D721Med (cell line): ENCODE measurements at regions not wholly inside any gene's neighbourhood (a gene's known extent, or its start where the extent isn't known, plus 50 kb on each side); places are given as distances from the start of the nearest gene placed in this dataset.

Source experiments
- DNase-seq: peaks from one replicate; pipeline ENCODE4 v3.0.0; 2011; ENCODE audit warnings: low spot score; ENCODE audit not compliant: insufficient read length
- FAIRE-seq: peaks from 2 replicates; lab custom pipeline; 2011; peaks lifted over from hg19 to GRCh38; lab: Jason Lieb, UNC
- TF ChIP-seq, protein P1 (sequence below): IDR thresholded peaks from 2 replicates; pipeline ENCODE4 v1.5.1; 2012; ENCODE audit warnings: mild to moderate bottlenecking, control low read depth; ENCODE audit not compliant: insufficient read depth; ENCODE audit errors: missing control alignments

DNA sequence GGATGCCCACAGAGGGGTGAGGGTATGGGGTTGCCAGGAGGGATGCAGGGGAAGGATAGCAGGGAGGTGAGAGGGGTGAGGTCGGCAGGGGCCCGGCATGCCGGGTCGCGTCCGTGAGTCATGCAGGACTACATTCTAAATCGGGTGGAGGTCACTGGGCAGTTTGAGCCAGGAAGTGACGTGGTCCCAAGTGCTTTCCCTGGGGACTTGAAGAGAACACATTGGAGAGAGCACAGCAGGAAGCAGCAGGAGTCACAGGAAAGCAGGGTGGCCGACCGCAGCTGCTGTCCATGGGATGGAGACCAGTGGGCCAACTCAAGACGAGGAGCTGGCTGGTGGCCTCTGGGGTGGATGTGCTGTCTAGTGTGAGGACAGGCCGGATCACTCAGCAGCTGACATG, 92.0 kb upstream of the WASF3 start:
- no peak for FAIRE-seq
- TF ChIP-seq, protein P1, sequence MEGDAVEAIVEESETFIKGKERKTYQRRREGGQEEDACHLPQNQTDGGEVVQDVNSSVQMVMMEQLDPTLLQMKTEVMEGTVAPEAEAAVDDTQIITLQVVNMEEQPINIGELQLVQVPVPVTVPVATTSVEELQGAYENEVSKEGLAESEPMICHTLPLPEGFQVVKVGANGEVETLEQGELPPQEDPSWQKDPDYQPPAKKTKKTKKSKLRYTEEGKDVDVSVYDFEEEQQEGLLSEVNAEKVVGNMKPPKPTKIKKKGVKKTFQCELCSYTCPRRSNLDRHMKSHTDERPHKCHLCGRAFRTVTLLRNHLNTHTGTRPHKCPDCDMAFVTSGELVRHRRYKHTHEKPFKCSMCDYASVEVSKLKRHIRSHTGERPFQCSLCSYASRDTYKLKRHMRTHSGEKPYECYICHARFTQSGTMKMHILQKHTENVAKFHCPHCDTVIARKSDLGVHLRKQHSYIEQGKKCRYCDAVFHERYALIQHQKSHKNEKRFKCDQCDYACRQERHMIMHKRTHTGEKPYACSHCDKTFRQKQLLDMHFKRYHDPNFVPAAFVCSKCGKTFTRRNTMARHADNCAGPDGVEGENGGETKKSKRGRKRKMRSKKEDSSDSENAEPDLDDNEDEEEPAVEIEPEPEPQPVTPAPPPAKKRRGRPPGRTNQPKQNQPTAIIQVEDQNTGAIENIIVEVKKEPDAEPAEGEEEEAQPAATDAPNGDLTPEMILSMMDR: no peak
- no peak for DNase-seq

DNA sequence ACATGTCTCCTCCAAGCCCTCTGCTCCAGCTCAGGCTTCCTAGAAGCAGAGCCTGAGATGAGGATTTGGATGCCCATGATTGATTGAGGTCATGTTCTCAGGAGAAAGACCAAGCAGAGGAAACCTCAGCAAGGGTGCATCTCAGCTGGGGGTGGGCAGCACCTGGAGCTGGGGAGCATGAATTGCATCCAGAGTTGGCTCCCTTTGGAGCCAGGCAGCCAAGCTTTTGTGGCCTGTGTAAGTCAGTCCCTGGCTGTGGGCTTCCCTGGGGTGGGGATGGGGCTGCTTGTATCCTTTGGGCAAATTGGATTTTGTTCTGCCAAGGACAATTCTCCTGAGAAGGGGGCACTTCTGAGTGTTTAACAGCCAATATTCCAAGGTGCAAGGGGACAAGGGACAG, 91.5 kb upstream of the WASF3 start:
- DNase-seq (no peak), FAIRE-seq (no peak)
- TF ChIP-seq, protein P1: no peak

DNA sequence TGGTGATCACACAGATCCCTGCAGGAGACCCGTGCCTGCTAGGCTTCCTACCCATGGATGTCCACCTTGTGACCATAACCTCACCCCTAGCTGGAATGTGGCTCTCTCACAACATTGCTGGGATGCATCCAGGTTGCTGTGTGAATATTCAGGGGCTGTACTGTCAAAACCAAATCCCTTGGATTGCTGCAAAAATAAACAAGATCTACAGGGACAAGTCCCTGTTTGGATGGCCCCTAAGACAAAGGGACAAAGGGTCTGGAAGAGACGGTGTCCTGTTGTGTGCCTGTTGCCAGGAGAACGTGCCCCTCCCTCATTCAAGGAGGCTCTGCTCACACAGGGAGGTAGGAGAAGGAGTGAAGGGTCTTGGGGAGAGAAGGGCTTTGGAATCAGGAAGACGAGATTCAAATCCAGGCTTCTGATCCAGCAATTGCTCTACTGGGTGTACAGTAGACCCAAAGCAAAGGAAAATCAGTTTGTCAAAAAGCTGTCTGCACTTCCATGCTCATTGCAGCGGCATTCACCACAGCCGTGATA, 89.2 kb upstream of the WASF3 start:
- no peak for DNase-seq
- TF ChIP-seq, protein P1: no peak
- no peak for FAIRE-seq

- FAIRE-seq: no peak
Observed at GRCh38 chr13:26469602-26470001, 87.9 kb upstream of the WASF3 start.

DNA sequence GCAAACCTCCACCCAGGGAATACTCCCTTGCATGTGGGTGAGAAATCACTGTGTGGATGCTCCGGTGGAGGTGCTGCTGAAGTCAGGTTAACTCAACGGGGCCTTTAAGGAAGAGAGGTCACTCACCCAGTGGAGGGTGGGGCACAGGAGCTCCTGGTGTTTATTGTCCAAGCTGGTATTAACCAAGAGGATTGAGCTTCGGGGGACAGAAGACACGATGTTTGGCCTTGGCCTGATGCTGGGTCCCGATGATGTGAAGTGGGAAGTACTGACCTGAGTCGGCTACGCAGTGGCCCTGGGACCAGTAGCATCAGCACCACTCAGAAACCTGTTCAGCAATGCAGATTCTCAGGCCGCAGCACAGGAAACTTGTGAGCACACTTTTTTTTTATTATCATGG, 85.7 kb upstream of the WASF3 start:
- TF ChIP-seq, protein P1: no peak
- DNase-seq (no peak), FAIRE-seq (no peak)

More at GRCh38 chr13:26469602-26470001, 87.9 kb upstream of the WASF3 start:
- TF ChIP-seq, protein P1: no peak
- no peak for DNase-seq

DNA sequence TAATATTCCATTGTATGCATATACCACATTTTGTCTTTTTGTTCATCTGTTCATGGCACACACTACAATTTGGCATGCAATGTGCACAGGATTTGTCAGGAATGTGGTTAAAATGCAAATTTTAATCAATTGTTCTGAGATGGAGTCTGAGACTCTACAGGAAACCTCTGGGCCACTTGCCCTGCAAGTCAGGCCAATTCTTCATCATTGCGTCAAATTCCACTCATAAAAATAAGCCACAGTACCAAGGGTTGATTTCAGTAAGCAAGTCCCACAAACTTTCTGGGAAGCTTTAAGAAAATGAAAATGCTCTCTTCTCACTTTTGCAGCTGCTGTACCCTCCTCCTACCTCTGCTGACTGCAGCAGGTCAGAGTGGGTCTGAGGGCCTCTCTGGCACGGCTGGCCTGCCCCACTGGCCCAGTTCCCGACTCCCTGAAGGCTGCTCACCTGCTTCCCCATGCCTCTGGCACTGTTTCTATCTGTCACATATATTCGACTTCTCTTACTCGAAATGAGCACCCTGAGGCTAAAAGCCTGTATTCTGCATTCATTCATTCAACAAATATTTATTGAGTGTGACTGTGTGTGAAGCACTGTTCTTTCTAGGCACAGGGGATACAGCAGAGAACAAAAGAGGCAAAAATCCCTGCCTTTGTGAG, 83.8 kb upstream of the WASF3 start:
- no peak for FAIRE-seq
- TF ChIP-seq, protein P1: no peak
- DNase-seq: no peak

DNA sequence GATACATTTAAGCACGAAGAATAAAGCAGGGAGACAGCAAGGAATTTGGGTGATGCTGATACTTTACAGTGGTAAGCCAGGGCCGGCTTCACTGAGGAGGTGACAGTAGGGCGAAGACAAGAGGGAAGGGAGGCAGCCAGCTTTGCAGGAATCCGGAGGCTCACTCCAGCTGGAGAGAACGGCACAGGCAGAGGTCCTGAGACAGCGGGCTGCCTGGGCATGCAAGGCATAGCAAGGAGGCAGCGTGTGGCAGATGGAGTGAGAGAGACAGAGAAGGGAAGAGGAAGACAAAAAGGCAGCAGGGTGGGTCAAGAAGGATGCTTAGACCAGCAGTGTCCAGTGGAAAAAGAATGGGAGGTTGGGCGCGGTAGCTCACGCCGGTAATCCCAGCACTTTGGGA, 83.2 kb upstream of the WASF3 start:
- TF ChIP-seq, protein P1: no peak
- FAIRE-seq (no peak), DNase-seq (no peak)
